HEK293 (cell line): ENCODE measurements at regions not wholly inside any gene's neighbourhood (a gene's known extent, or its start where the extent isn't known, plus 50 kb on each side); places are given as distances from the start of the nearest gene placed in this dataset.

Experiments
- CTCF ChIA-PET: fragments of 350-600 bp; formaldehyde crosslinking; extraction: SDS; loops from one replicate; lab custom pipeline; 2021; ENCODE audit warnings: antibody characterized with exemption; lab: Yijun Ruan, JAX
- POLR2A ChIA-PET: fragments of 300-600 bp; formaldehyde crosslinking; extraction: SDS; loops from one replicate; lab custom pipeline; 2020; ENCODE audit warnings: antibody characterized with exemption, inconsistent platforms; lab: Yijun Ruan, JAX
- H3K27ac ChIP-seq: fragments of 200-500 bp; sonication (Bioruptor generic); 2 replicates; pipeline ENCODE4 v1.5.1; 2014; ENCODE audit warnings: low read depth, low read length, control low read depth, inconsistent platforms; ENCODE audit errors: extremely low read depth
- H3K36me3 ChIP-seq, 2 experiments: fragments of 200-500 bp in 1 of 2; sonication (Bioruptor generic) in 1 of 2; 1 replicate in 1 of 2; 2 replicates in 1 of 2; pipeline ENCODE4 v1.5.1; 2014 to 2017; ENCODE audit warnings: inconsistent platforms in 2 of 2, low read length in 2 of 2; ENCODE audit not compliant: control insufficient read depth in 2 of 2, insufficient read depth in 1 of 2
- H3K4me1 ChIP-seq: fragments of 200-500 bp; sonication (Bioruptor generic); 2 replicates; pipeline ENCODE4 v1.5.1; 2014; ENCODE audit warnings: mild to moderate bottlenecking, low read length, inconsistent platforms; ENCODE audit not compliant: control insufficient read depth, insufficient read depth
- H3K4me3 ChIP-seq: 2 replicates; pipeline ENCODE4 v1.5.1; 2011; ENCODE audit warnings: low read depth, mild to moderate bottlenecking, control low read depth, low read length, moderate library complexity
- H3K9me3 ChIP-seq: fragments of 200-500 bp; sonication (Bioruptor generic); 2 replicates; pipeline ENCODE4 v1.5.1; 2014; ENCODE audit warnings: low read depth, low read length, inconsistent platforms; ENCODE audit not compliant: control insufficient read depth, insufficient read depth
- HOXC10 ChIP-seq: sonication (generic); formaldehyde crosslinking; IDR thresholded peaks from 2 replicates; pipeline ENCODE4 v1.8.1; 2023; ENCODE audit warnings: mild to moderate bottlenecking, missing genetic modification reagents
- SCRT2 ChIP-seq: fragments of 450-650 bp; formaldehyde crosslinking; IDR thresholded peaks from 2 replicates; pipeline ENCODE4 v1.5.1; 2016; ENCODE audit warnings: missing biosample characterization, missing genetic modification characterization
- ZBTB17 ChIP-seq: fragments of 450-650 bp; formaldehyde crosslinking; IDR thresholded peaks from 2 replicates; pipeline ENCODE4 v1.5.1; 2016; ENCODE audit warnings: missing biosample characterization, missing genetic modification characterization
- ZNF248 ChIP-seq: fragments of 450-650 bp; formaldehyde crosslinking; IDR thresholded peaks from 2 replicates; pipeline ENCODE4 v1.5.1; 2017; ENCODE audit warnings: missing biosample characterization, missing genetic modification characterization
- ZNF266 ChIP-seq: fragments of 450-650 bp; formaldehyde crosslinking; IDR thresholded peaks from 2 replicates; pipeline ENCODE4 v1.5.1; 2016; ENCODE audit warnings: missing biosample characterization, missing genetic modification characterization, low read depth
- ZNF354C ChIP-seq: fragments of 450-650 bp; formaldehyde crosslinking; IDR thresholded peaks from 2 replicates; pipeline ENCODE4 v1.5.1; 2016; ENCODE audit warnings: missing biosample characterization, missing genetic modification characterization, low read depth, borderline replicate concordance
- ZNF37A ChIP-seq: fragments of 450-650 bp; IDR thresholded peaks from 2 replicates; pipeline ENCODE4 v1.5.1; 2018; ENCODE audit warnings: missing biosample characterization, missing genetic modification characterization
- ZNF473 ChIP-seq: fragments of 450-650 bp; formaldehyde crosslinking; IDR thresholded peaks from 2 replicates; pipeline ENCODE4 v1.5.1; 2017; ENCODE audit warnings: missing biosample characterization, missing genetic modification characterization
- ZNF501 ChIP-seq: fragments of 450-650 bp; formaldehyde crosslinking; IDR thresholded peaks from 2 replicates; pipeline ENCODE4 v1.5.1; 2016; ENCODE audit warnings: missing biosample characterization, missing genetic modification characterization
- ZNF560 ChIP-seq: fragments of 450-650 bp; formaldehyde crosslinking; IDR thresholded peaks from 2 replicates; pipeline ENCODE4 v1.5.1; 2017; ENCODE audit warnings: missing biosample characterization, missing genetic modification characterization, borderline replicate concordance
- ZNF629 ChIP-seq: fragments of 450-650 bp; formaldehyde crosslinking; IDR thresholded peaks from 2 replicates; pipeline ENCODE4 v1.5.1; 2017; ENCODE audit warnings: missing biosample characterization, missing genetic modification characterization
- ZNF654 ChIP-seq: fragments of 450-650 bp; formaldehyde crosslinking; IDR thresholded peaks from 2 replicates; pipeline ENCODE4 v1.5.1; 2016; ENCODE audit warnings: low read depth, missing biosample characterization, missing genetic modification characterization
- ZNF837 ChIP-seq: fragments of 450-650 bp; formaldehyde crosslinking; IDR thresholded peaks from 2 replicates; pipeline ENCODE4 v1.5.1; 2016; ENCODE audit warnings: missing biosample characterization, missing genetic modification characterization
- TF ChIP-seq, protein P1 (sequence below): fragments of 450-650 bp; IDR thresholded peaks from 2 replicates; pipeline ENCODE4 v1.5.1; 2018; ENCODE audit warnings: missing biosample characterization, mild to moderate bottlenecking, missing genetic modification characterization
- TF ChIP-seq, protein P2 (sequence below): fragments of 450-650 bp; formaldehyde crosslinking; IDR thresholded peaks from 2 replicates; pipeline ENCODE4 v1.5.1; 2016; ENCODE audit warnings: missing biosample characterization, missing genetic modification characterization
- TF ChIP-seq, protein P3 (sequence below): fragments of 450-650 bp; formaldehyde crosslinking; IDR thresholded peaks from 2 replicates; pipeline ENCODE4 v1.5.1; 2017; ENCODE audit warnings: missing biosample characterization, missing genetic modification characterization

DNA sequence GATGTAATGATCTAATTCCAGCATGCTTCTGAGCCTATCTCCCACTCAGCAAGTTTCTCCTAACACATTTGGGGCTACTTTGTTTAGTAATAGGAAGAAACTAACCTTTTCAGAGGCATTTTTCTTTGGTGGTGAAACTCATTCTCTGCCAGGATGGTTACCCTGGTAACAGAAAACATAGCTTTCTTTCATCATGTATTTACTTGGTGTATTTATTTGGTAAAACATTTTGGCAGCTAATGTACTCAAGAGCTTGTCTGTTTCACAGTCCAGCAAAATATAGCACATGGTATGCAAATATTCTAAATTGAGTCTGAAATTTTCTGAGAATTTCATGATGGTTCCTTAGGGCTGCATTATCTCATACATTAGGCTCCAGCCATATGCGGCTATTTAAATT is 100.0 kb downstream of the SLC35B3 start:
- H3K4me3 ChIP-seq, result no peak overlapping the region
- TF ChIP-seq ZNF654 (tag by site-specific recombination), result no peak
- ChIA-PET CTCF (no interaction called here), POLR2A (no interaction called here)
- H3K27ac ChIP-seq, result no peak overlapping the region
- H3K36me3 ChIP-seq, result no peaks in the 10 kb centered on the region
- no peaks in the 10 kb centered on the region for H3K4me1 ChIP-seq
- H3K9me3 ChIP-seq, result no peaks in the 10 kb centered on the region

DNA sequence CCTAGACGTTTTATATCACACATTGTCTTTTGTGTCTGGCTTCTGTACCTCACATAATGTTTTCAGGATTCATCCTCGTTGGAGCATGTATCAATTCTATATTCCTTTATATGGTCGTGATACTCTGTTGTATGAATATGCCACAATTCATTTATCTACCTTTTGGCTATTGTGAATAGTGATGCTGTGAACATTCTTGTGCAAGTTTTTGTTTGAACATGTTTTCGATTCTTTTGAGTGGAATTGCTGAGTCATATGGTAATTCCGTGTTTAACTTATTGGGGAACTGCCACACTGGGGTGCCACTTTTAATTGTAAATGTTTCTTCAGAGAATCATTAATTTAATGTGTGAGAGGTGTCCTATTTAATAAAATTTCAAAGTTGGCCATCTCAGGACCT is 101.2 kb downstream of the SLC35B3 start:
- H3K4me1 ChIP-seq, result no peaks in the 10 kb centered on the region
- H3K9me3 ChIP-seq, result no peaks in the 10 kb centered on the region
- no peak overlapping the region for H3K27ac ChIP-seq
- ChIA-PET POLR2A (no interaction called here), CTCF (no interaction called here)
- no peak overlapping the region for H3K4me3 ChIP-seq
- H3K36me3 ChIP-seq, result no peaks in the 10 kb centered on the region
- TF ChIP-seq ZNF248 (tag by site-specific recombination) (no peak), SCRT2 (tag by site-specific recombination) (no peak), ZNF266 (tag by site-specific recombination) (no peak), ZNF560 (no peak), ZNF473 (tag by site-specific recombination) (no peak), HOXC10 (no peak), ZNF37A (tag by site-specific recombination) (no peak), ZNF837 (tag by site-specific recombination) (no peak), ZBTB17 (no peak)
- TF ChIP-seq, protein P1, sequence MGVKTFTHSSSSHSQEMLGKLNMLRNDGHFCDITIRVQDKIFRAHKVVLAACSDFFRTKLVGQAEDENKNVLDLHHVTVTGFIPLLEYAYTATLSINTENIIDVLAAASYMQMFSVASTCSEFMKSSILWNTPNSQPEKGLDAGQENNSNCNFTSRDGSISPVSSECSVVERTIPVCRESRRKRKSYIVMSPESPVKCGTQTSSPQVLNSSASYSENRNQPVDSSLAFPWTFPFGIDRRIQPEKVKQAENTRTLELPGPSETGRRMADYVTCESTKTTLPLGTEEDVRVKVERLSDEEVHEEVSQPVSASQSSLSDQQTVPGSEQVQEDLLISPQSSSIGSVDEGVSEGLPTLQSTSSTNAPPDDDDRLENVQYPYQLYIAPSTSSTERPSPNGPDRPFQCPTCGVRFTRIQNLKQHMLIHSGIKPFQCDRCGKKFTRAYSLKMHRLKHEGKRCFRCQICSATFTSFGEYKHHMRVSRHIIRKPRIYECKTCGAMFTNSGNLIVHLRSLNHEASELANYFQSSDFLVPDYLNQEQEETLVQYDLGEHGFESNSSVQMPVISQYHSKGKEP, result no peak
- TF ChIP-seq, protein P2, sequence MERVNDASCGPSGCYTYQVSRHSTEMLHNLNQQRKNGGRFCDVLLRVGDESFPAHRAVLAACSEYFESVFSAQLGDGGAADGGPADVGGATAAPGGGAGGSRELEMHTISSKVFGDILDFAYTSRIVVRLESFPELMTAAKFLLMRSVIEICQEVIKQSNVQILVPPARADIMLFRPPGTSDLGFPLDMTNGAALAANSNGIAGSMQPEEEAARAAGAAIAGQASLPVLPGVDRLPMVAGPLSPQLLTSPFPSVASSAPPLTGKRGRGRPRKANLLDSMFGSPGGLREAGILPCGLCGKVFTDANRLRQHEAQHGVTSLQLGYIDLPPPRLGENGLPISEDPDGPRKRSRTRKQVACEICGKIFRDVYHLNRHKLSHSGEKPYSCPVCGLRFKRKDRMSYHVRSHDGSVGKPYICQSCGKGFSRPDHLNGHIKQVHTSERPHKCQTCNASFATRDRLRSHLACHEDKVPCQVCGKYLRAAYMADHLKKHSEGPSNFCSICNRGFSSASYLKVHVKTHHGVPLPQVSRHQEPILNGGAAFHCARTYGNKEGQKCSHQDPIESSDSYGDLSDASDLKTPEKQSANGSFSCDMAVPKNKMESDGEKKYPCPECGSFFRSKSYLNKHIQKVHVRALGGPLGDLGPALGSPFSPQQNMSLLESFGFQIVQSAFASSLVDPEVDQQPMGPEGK (tag by site-specific recombination), result no peak
- TF ChIP-seq, protein P3, sequence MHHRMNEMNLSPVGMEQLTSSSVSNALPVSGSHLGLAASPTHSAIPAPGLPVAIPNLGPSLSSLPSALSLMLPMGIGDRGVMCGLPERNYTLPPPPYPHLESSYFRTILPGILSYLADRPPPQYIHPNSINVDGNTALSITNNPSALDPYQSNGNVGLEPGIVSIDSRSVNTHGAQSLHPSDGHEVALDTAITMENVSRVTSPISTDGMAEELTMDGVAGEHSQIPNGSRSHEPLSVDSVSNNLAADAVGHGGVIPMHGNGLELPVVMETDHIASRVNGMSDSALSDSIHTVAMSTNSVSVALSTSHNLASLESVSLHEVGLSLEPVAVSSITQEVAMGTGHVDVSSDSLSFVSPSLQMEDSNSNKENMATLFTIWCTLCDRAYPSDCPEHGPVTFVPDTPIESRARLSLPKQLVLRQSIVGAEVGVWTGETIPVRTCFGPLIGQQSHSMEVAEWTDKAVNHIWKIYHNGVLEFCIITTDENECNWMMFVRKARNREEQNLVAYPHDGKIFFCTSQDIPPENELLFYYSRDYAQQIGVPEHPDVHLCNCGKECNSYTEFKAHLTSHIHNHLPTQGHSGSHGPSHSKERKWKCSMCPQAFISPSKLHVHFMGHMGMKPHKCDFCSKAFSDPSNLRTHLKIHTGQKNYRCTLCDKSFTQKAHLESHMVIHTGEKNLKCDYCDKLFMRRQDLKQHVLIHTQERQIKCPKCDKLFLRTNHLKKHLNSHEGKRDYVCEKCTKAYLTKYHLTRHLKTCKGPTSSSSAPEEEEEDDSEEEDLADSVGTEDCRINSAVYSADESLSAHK (tag by site-specific recombination), result no peak
- TF ChIP-seq, all 188 proteins: peak for 0

DNA sequence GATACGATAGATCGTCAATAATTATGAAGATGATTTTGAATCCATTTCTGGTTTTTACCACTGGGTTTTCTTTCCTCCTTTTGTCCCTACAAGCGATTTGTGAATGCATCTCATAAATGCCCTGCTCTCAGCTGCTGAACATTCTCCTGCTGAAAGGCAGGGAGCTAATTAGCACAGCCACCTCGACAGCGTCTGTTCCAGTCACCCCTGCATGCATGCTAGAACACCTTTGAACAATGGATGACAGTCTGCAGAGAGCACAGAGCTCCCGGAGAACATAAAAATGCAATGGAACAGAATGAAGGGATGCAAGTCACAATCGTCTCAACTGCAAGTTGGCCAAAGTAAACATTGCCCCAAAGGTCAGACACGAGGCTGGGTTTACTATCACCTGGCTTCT is 105.8 kb downstream of the SLC35B3 start:
- Histone ChIP-seq H3K4me1 (no peaks in the 10 kb centered on the region), H3K4me3 (no peak overlapping the region), H3K27ac (no peak overlapping the region), H3K9me3 (no peaks in the 10 kb centered on the region), H3K36me3 (no peaks in the 10 kb centered on the region)
- TF ChIP-seq ZNF629 (tag by site-specific recombination), result no peak
- no peak for TF ChIP-seq ZNF501 (tag by site-specific recombination)
- TF ChIP-seq ZNF354C (tag by site-specific recombination), result no peak
- CTCF ChIA-PET, result interaction anchor here (0.6 kb wide), 1 partner anchor 1479 kb away, joined by 5 read pairs; no protein-coding TSS in a partner anchor
- POLR2A ChIA-PET, result no interaction called here
